Duodenal mucosa (tissue), 2 donors: ENCODE measurements at regions not wholly inside any gene's neighbourhood (a gene's known extent, or its start where the extent isn't known, plus 50 kb on each side); places are given as distances from the start of the nearest gene placed in this dataset.

Experiments
- H3K27ac ChIP-seq: one replicate; pipeline ENCODE4 v1.7.0; 2013; ENCODE audit warnings: low read depth, low read length
- H3K27me3 ChIP-seq, 2 donors: one replicate each; pipeline ENCODE4 v1.7.0; 2013; ENCODE audit warnings: low read length in 2 of 2, control low read depth in 1 of 2; ENCODE audit not compliant: insufficient read depth in 2 of 2, control insufficient read depth in 1 of 2
- H3K36me3 ChIP-seq, 2 donors: one replicate each; pipeline ENCODE4 v1.7.0; 2013; ENCODE audit warnings: low read length in 2 of 2, control low read depth in 1 of 2; ENCODE audit not compliant: insufficient read depth in 2 of 2, control insufficient read depth in 1 of 2
- H3K4me1 ChIP-seq, 2 donors: one replicate each; pipeline ENCODE4 v1.7.0; 2013; ENCODE audit warnings: low read length in 2 of 2, control low read depth in 1 of 2; ENCODE audit not compliant: insufficient read depth in 2 of 2, control insufficient read depth in 1 of 2
- H3K4me3 ChIP-seq, 2 donors: one replicate each; pipeline ENCODE4 v1.7.0; 2013; ENCODE audit warnings: low read length in 2 of 2, low read depth in 1 of 2
- H3K9ac ChIP-seq, 2 donors: one replicate each; pipeline ENCODE4 v1.7.0; 2013; ENCODE audit warnings: low read length in 2 of 2, low read depth in 1 of 2
- H3K9me3 ChIP-seq, 2 donors: one replicate each; pipeline ENCODE4 v1.7.0; 2013; ENCODE audit warnings: low read length in 2 of 2, control low read depth in 1 of 2; ENCODE audit not compliant: control insufficient read depth in 1 of 2

GRCh38 chr1:109818988-109819764 is 55.5 kb upstream of the EPS8L3 start:
- H3K27me3 ChIP-seq = no peaks in the 10 kb centered on the region
- no peak overlapping the region for H3K9ac ChIP-seq
- no peak overlapping the region for H3K27ac ChIP-seq

DNA sequence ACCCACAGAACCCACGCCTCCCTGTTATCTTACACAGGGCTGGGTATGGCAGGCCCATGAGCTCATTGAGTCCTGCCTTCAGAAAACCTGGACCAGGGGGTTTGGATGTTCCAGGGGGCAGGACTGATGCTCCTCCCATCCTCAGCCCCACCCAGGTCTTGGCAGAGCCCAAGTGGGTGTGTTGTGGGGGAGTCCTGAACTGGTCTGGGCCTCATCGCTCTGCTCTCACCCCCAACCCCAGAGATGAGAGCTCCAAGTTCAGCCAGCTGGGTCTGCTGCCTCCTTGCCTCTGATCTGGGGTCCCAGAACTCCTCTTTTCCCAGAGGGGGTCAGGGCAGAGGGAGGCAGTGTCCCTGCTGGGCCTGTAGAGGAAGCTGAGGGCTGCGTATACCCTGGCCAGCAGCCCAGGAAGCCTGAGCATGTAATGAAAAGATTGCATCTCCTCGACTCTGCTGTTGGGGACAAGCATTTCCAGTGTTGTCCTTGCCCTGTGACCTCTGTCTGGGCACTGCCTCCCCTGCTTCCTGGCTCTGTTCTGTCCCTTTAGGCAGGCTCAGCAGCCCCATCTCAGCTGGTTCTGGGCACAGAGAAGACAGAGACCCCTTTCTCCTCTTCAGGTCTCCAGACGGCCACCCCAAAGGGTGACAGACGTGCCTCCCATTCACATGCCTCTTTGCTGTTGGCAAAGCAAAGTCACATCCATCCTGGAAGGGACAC is 54.7 kb upstream of the EPS8L3 start:
- Histone ChIP-seq H3K4me1 (peaks cover 20 to 28% of the 10 kb centered on the region in 2 donors), H3K9ac (no peak overlapping the region), H3K36me3 (no peaks in the 10 kb centered on the region), H3K9me3 (peaks cover 3 to 7% of the 10 kb centered on the region in 2 donors), H3K4me3 (no peak overlapping the region), H3K27me3 (no peaks in the 10 kb centered on the region), H3K27ac (no peak overlapping the region)

More at GRCh38 chr1:109818988-109819764, 55.5 kb upstream of the EPS8L3 start:
- H3K36me3 ChIP-seq = no peaks in the 10 kb centered on the region
- peaks cover 25 to 35% of the 10 kb centered on the region in 2 donors for H3K4me1 ChIP-seq
- no peak overlapping the region for H3K4me3 ChIP-seq
- peaks cover 3 to 7% of the 10 kb centered on the region in 2 donors for H3K9me3 ChIP-seq

DNA sequence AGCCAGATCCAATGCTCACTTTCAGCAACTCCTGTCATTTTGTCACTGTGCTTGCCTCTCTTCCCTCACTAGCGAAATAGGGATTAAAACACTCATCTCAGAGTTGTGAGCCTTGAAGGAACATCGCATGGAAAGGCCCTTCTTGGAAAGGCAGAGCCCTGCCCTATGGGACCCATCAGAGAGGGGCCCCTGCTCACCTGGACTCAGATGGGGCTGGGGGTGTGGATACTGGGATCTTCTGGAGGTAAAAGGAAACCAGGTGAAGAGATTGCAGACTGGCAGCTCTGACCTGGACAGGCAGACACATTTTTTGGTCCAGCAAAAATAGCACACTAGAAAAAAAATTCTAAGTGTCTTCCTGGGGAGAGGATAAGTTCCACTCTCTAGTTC is 54.2 kb upstream of the EPS8L3 start:
- Histone ChIP-seq H3K36me3 (no peaks in the 10 kb centered on the region), H3K4me3 (no peak overlapping the region), H3K27me3 (no peaks in the 10 kb centered on the region), H3K27ac (no peak overlapping the region), H3K9ac (no peak overlapping the region), H3K9me3 (peaks cover 3 to 7% of the 10 kb centered on the region in 2 donors), H3K4me1 (peaks cover 19 to 22% of the 10 kb centered on the region in 2 donors)

GRCh38 chr1:109816975-109817535 is 53.3 kb upstream of the EPS8L3 start:
- H3K9ac ChIP-seq = no peak overlapping the region
- H3K9me3 ChIP-seq = peaks cover 3 to 7% of the 10 kb centered on the region in 2 donors
- H3K27ac ChIP-seq = no peak overlapping the region
- no peaks in the 10 kb centered on the region for H3K36me3 ChIP-seq
- H3K4me3 ChIP-seq = no peak overlapping the region
- H3K27me3 ChIP-seq = no peaks in the 10 kb centered on the region
- peaks cover 15 to 19% of the 10 kb centered on the region in 2 donors for H3K4me1 ChIP-seq

- Histone ChIP-seq H3K27me3 (no peaks in the 10 kb centered on the region), H3K27ac (no peak overlapping the region), H3K4me3 (peak overlapping the region in 1 of 2 donors; percentile 19), H3K9me3 (peaks cover 3 to 7% of the 10 kb centered on the region in 2 donors), H3K9ac (no peak overlapping the region), H3K4me1 (peaks cover 8 to 13% of the 10 kb centered on the region in 2 donors), H3K36me3 (no peaks in the 10 kb centered on the region)
These were observed 52.6 kb upstream of the EPS8L3 start for GRCh38 chr1:109816175-109816811.

DNA sequence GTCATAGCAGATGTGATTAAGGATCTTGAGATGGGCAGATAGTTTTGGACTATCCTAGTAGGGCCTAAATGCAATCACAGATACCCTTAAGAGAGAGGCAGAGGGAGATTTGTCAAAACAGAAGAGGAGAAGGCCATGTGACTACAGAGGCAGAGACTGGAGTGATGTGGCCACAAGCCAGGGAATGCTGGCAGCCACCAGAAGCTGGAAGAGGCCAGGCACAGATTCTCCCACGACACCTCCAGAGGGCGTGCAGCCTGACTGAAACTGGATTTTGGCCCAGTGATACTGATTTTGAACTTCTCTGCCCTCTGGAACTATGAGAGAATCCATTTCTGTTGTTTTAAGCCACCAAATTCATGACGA is 52.1 kb upstream of the EPS8L3 start:
- H3K4me1 ChIP-seq = peaks cover 8 to 13% of the 10 kb centered on the region in 2 donors
- H3K36me3 ChIP-seq = no peaks in the 10 kb centered on the region
- peaks cover 3 to 7% of the 10 kb centered on the region in 2 donors for H3K9me3 ChIP-seq
- peak overlapping the region in 1 of 2 donors; percentile 19 for H3K4me3 ChIP-seq
- no peaks in the 10 kb centered on the region for H3K27me3 ChIP-seq
- no peak overlapping the region for H3K27ac ChIP-seq
- no peak overlapping the region for H3K9ac ChIP-seq

- H3K27ac ChIP-seq = no peak overlapping the region
These were observed 51.5 kb upstream of the EPS8L3 start for GRCh38 chr1:109814993-109815786.

DNA sequence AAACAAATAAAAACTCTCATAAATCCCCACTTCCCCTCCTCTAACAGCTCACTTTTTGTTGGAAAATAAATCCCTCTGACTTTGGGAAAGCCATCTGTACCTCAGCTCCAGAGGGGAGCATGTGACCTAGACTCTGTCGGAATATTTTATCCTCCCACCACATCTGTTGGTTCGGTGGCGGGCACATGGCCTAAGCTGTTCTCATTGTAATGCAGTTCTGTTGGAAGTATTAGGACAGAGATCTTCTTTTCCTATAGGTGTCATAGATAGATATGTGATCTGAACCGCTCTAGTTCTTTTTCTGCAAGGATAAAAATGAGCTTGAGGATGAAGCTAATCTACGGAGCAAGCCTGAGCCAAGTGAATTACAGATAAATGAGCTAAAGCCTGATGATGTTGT is 50.5 kb upstream of the EPS8L3 start:
- Histone ChIP-seq H3K27me3 (no peaks in the 10 kb centered on the region), H3K27ac (no peak overlapping the region), H3K9ac (no peak overlapping the region), H3K4me1 (peaks cover 8 to 13% of the 10 kb centered on the region in 2 donors), H3K4me3 (no peak overlapping the region), H3K36me3 (no peaks in the 10 kb centered on the region), H3K9me3 (peaks cover 3 to 7% of the 10 kb centered on the region in 2 donors)

More at GRCh38 chr1:109814993-109815786, 51.5 kb upstream of the EPS8L3 start:
- Histone ChIP-seq H3K4me3 (no peak overlapping the region), H3K27me3 (no peaks in the 10 kb centered on the region), H3K4me1 (peaks cover 8 to 13% of the 10 kb centered on the region in 2 donors), H3K36me3 (no peaks in the 10 kb centered on the region), H3K9me3 (peaks cover 3 to 7% of the 10 kb centered on the region in 2 donors), H3K9ac (no peak overlapping the region)
